GM12878 (cell line): ENCODE measurements at regions not wholly inside any gene's neighbourhood (a gene's known extent, or its start where the extent isn't known, plus 50 kb on each side); places are given as distances from the start of the nearest gene placed in this dataset.

Source experiments
- ATAC-seq: fragments of 200-7000 bp; cut with Tn5 transposase; 3 replicates; pipeline ENCODE4 v1.9.1; 2020; ENCODE audit warnings: mild to moderate bottlenecking, moderate library complexity
- BruUV-seq: library from RNA; stranded (reverse); fragments of 400-500 nt; replicated peaks from 2 replicates; lab custom pipeline; 2021; lab: Mats Ljungman, UMichigan
- CTCF ChIA-PET: fragments of 300-600 bp; sonication (Branson Sonifier 250); formaldehyde crosslinking; extraction: SDS; loops from one replicate; lab custom pipeline; 2021; ENCODE audit warnings: inconsistent platforms; lab: Yijun Ruan, JAX
- POLR2A ChIA-PET: fragments of 350-600 bp; formaldehyde crosslinking; extraction: SDS; loops from one replicate; lab custom pipeline; 2021; ENCODE audit warnings: inconsistent platforms; lab: Charles Lee
- RAD21 ChIA-PET: fragments of 300-600 bp; sonication (Branson Sonifier 250); formaldehyde crosslinking; loops from one replicate; lab custom pipeline; 2023; ENCODE audit warnings: antibody characterized with exemption; ENCODE audit not compliant: unreplicated experiment; lab: Charles Lee
- SMC1A ChIA-PET: fragments of 300-600 bp; sonication (Branson Sonifier 250); formaldehyde crosslinking; loops from one replicate; lab custom pipeline; 2023; ENCODE audit not compliant: unreplicated experiment, uncharacterized antibody; lab: Charles Lee
- DNase-seq: peaks from one replicate; pipeline ENCODE4 v3.0.0-alpha.2; 2011; ENCODE audit warnings: low read depth, low spot score
- FAIRE-seq: peaks from 3 replicates; lab custom pipeline; 2011; peaks lifted over from hg19 to GRCh38; lab: Jason Lieb, UNC
- H2AFZ ChIP-seq: 2 replicates; pipeline ENCODE4 v1.6.0; 2011; ENCODE audit warnings: low read depth, low read length, control low read depth; ENCODE audit not compliant: control insufficient read depth
- H3K27ac ChIP-seq: 2 replicates; pipeline ENCODE4 v1.5.1; 2011; ENCODE audit warnings: control low read depth; ENCODE audit not compliant: control insufficient read depth, insufficient read depth
- H3K27me3 ChIP-seq, 2 experiments: replicated peaks in 1 of 2; 2 replicates each; pipeline versions ENCODE4 v1.6.0 to v1.6.1; 2011; ENCODE audit warnings: low read length in 1 of 2; ENCODE audit not compliant: control insufficient read depth in 2 of 2, insufficient read depth in 2 of 2
- H3K36me3 ChIP-seq, 2 experiments: 2 replicates each; pipeline ENCODE4 v1.5.1; 2011; ENCODE audit warnings: low read length in 1 of 2; ENCODE audit not compliant: control insufficient read depth in 2 of 2, insufficient read depth in 2 of 2
- H3K4me1 ChIP-seq: 2 replicates; pipeline ENCODE4 v1.6.1; 2011; ENCODE audit warnings: mild to moderate bottlenecking, low read length, moderate library complexity, mixed read lengths; ENCODE audit not compliant: control insufficient read depth, insufficient read depth
- H3K4me2 ChIP-seq: 2 replicates; pipeline ENCODE4 v1.6.0; 2011; ENCODE audit warnings: control low read depth; ENCODE audit not compliant: control insufficient read depth, insufficient read depth
- H3K4me3 ChIP-seq: fragments of 200-600 bp; sonication (generic); 2 replicates; pipeline ENCODE4 v1.5.1; 2016
- H3K79me2 ChIP-seq: 2 replicates; pipeline ENCODE4 v1.6.0; 2011; ENCODE audit warnings: low read length; ENCODE audit not compliant: control insufficient read depth, insufficient read depth
- H3K9ac ChIP-seq: 2 replicates; pipeline ENCODE4 v1.8.0; 2011; ENCODE audit warnings: low read length, control low read depth, mixed read lengths; ENCODE audit not compliant: control insufficient read depth, insufficient read depth
- H3K9me3 ChIP-seq: replicated peaks from 3 replicates; pipeline ENCODE4 v1.5.1; 2011; ENCODE audit warnings: mild to moderate bottlenecking, low read length; ENCODE audit not compliant: control insufficient read depth, insufficient read depth
- H4K20me1 ChIP-seq: 2 replicates; pipeline ENCODE4 v1.6.0; 2011; ENCODE audit not compliant: control insufficient read depth, insufficient read depth
- EP300 ChIP-seq, 2 experiments: fragments of 150-350 bp in 1 of 2; IDR thresholded peaks; 2 replicates each; pipeline ENCODE4 v1.6.1; 2011 to 2012; ENCODE audit warnings: low read depth in 2 of 2, low read length in 2 of 2, borderline replicate concordance in 1 of 2, improper control_type of control experiment in 1 of 2, inconsistent platforms in 1 of 2; ENCODE audit not compliant: control insufficient read depth in 1 of 2
- ESRRA ChIP-seq: IDR thresholded peaks from 2 replicates; pipeline ENCODE4 v1.6.1; 2012; ENCODE audit warnings: mild to moderate bottlenecking, low read length, improper control_type of control experiment
- NR2C2 ChIP-seq: IDR thresholded peaks from 2 replicates; pipeline ENCODE4 v1.6.1; 2011; ENCODE audit warnings: borderline replicate concordance, low read depth; ENCODE audit not compliant: control insufficient read depth, insufficient read length
- SREBF1 ChIP-seq: IDR thresholded peaks from 2 replicates; pipeline ENCODE4 v1.6.1; 2012; ENCODE audit warnings: mild to moderate bottlenecking, low read length
- SREBF2 ChIP-seq: IDR thresholded peaks from 2 replicates; pipeline ENCODE4 v1.6.1; 2012; ENCODE audit warnings: mild to moderate bottlenecking, low read length
- SRF ChIP-seq, 2 experiments: IDR thresholded peaks; 2 replicates each; pipeline ENCODE4 v1.6.1; 2011; ENCODE audit warnings: low read depth in 2 of 2, low read length in 2 of 2, mild to moderate bottlenecking in 1 of 2, moderate library complexity in 1 of 2
- STAT3 ChIP-seq: IDR thresholded peaks from 2 replicates; pipeline ENCODE4 v1.6.1; 2011; ENCODE audit warnings: low read depth, low read length, improper control_type of control experiment
- ZNF384 ChIP-seq: IDR thresholded peaks from 2 replicates; pipeline ENCODE4 v1.6.1; 2012; ENCODE audit warnings: low read depth, mild to moderate bottlenecking, low read length, improper control_type of control experiment, borderline replicate concordance
- ZZZ3 ChIP-seq: IDR thresholded peaks from 2 replicates; pipeline ENCODE4 v1.6.1; 2011; ENCODE audit warnings: low read depth; ENCODE audit not compliant: control insufficient read depth, insufficient read length
- WGBS: methylation state at CpG from one replicate; pipeline ENCODE4 v1.1.6; 2016; ENCODE audit warnings: low lambda C conversion rate; ENCODE audit not compliant: insufficient replicate concordance, insufficient coverage; ENCODE audit errors: missing lambda C conversion rate; 5-methylcytosine and 5-hydroxymethylcytosine counted together
- in situ Hi-C: fragments of 300-500 bp; cut with MboI; formaldehyde crosslinking; loops from 9 replicates; pipeline ENCODE4 v1.14.3; 2018; ENCODE audit warnings: mixed read lengths
- intact Hi-C: fragments of 100-400 bp; cut with micrococcal nuclease; formaldehyde crosslinking; loops from one replicate; pipeline ENCODE4 v1.14.2; 2022; ENCODE audit not compliant: unreplicated experiment
- TF ChIP-seq, protein P1 (sequence below): IDR thresholded peaks from 2 replicates; pipeline ENCODE4 v1.6.1; 2012; ENCODE audit warnings: mild to moderate bottlenecking, low read depth, low read length

DNA sequence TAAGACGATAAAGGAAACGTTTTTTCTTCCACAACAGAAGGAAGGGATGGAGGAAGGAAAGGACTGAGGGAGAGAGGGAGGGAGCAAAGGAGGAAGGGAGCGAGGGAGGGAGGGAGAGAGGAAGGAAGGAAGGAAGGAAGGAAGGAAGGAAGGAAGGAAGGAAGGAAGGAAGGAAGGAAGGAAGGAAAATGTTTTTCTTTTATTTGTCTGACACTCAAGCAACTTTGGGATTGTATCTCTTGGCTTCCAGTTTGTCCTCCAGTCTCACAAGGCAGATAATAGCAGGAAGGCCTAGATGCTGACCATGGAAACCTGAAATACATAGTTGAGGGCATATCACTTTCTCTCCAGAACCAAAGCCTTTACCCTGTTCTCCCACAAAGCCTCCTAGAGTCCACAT, 226.7 kb downstream of the ZNF674 start (continued):
- TF ChIP-seq, protein P1, sequence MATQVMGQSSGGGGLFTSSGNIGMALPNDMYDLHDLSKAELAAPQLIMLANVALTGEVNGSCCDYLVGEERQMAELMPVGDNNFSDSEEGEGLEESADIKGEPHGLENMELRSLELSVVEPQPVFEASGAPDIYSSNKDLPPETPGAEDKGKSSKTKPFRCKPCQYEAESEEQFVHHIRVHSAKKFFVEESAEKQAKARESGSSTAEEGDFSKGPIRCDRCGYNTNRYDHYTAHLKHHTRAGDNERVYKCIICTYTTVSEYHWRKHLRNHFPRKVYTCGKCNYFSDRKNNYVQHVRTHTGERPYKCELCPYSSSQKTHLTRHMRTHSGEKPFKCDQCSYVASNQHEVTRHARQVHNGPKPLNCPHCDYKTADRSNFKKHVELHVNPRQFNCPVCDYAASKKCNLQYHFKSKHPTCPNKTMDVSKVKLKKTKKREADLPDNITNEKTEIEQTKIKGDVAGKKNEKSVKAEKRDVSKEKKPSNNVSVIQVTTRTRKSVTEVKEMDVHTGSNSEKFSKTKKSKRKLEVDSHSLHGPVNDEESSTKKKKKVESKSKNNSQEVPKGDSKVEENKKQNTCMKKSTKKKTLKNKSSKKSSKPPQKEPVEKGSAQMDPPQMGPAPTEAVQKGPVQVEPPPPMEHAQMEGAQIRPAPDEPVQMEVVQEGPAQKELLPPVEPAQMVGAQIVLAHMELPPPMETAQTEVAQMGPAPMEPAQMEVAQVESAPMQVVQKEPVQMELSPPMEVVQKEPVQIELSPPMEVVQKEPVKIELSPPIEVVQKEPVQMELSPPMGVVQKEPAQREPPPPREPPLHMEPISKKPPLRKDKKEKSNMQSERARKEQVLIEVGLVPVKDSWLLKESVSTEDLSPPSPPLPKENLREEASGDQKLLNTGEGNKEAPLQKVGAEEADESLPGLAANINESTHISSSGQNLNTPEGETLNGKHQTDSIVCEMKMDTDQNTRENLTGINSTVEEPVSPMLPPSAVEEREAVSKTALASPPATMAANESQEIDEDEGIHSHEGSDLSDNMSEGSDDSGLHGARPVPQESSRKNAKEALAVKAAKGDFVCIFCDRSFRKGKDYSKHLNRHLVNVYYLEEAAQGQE = no peak
- TF ChIP-seq ZNF384 (no peak), NR2C2 (no peak), SREBF2 (no peak), ZZZ3 (no peak), STAT3 (no peak), ESRRA (no peak)

DNA sequence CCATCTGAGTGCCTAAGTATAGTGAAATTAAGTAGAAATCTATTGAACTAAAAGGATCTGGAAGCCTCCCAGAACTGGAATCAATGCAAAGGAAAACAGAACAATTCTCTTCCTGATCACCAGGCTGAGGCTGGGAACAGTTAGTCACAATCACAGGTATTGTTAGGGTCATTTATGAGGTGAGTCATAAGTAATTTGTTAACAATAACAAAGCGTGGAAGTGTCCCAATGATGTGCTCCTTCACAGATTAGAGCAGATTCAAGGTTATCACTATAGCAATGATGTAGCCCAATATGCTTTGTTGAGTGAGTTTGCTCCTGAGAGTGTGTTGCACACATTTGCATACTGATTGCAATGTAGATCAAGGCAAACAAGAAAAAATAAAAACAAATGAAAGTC, 228.1 kb downstream of the ZNF674 start:
- in situ Hi-C loops = no loop called here

More for the DNA sequence above, 228.1 kb downstream of the ZNF674 start:
- Histone ChIP-seq H3K4me2 (no peak overlapping the region), H3K9ac (no peak overlapping the region), H3K27ac (no peak overlapping the region), H4K20me1 (no peaks in the 10 kb centered on the region), H3K9me3 (no peaks in the 10 kb centered on the region), H3K27me3 (no peaks in the 10 kb centered on the region), H3K4me3 (no peak overlapping the region)
- POLR2A ChIA-PET = no interaction called here
- DNase-seq = no peak
- TF ChIP-seq SREBF1 (no peak), EP300 (IDR thresholded peaks at IDR 0.05; ENCODE audit: borderline replicate concordance in 1 of 2, control insufficient read depth in 1 of 2, low read depth in 2 of 2, low read length in 2 of 2) (no peak), SRF (IDR thresholded peaks at IDR 0.05; ENCODE audit: low read depth in 2 of 2, low read length in 2 of 2) (no peak)
- TF ChIP-seq, all 136 proteins: peak for 0
- intact Hi-C loops = no loop called here
- ATAC-seq = no peak
- CTCF ChIA-PET = no interaction called here
- RAD21 ChIA-PET = no interaction called here
- no peaks in the 10 kb centered on the region for H3K79me2 ChIP-seq
- SMC1A ChIA-PET = no interaction called here
- H2AFZ ChIP-seq = no peak overlapping the region
- H3K36me3 ChIP-seq = no peaks in the 10 kb centered on the region
- no peak for FAIRE-seq
- no peaks in the 10 kb centered on the region for H3K4me1 ChIP-seq
- no TSS peak for BruUV-seq
- 0% methylated on average over 1 of the region's 1 CpG for WGBS
